NCI-H82 (cell line): ENCODE measurements at regions not wholly inside any gene's neighbourhood (a gene's known extent, or its start where the extent isn't known, plus 50 kb on each side); places are given as distances from the start of the nearest gene placed in this dataset.

Experiments
- DNase-seq: peaks from one replicate; lab custom pipeline; 2025; lab: John Stamatoyannopoulos, UW

DNA sequence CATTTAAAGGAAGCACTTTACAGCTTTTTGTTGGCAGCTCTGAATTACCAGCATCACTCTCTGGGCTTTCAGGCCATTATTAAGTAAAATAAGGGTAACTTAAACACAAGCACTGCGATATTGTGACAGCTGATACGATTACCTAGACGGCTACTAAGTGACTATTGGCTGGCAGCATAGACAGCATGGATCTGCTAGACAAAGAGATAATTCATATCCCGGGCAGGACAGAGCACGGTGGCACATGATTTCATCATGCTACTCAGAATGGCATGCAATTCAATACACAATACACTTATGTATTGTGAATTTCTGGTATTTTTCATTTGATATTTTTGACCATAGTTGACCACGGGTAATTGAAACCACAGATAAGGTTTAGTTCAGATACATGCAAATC lies 522.0 kb upstream of the LRRN3 start:
- no peak for DNase-seq

DNA sequence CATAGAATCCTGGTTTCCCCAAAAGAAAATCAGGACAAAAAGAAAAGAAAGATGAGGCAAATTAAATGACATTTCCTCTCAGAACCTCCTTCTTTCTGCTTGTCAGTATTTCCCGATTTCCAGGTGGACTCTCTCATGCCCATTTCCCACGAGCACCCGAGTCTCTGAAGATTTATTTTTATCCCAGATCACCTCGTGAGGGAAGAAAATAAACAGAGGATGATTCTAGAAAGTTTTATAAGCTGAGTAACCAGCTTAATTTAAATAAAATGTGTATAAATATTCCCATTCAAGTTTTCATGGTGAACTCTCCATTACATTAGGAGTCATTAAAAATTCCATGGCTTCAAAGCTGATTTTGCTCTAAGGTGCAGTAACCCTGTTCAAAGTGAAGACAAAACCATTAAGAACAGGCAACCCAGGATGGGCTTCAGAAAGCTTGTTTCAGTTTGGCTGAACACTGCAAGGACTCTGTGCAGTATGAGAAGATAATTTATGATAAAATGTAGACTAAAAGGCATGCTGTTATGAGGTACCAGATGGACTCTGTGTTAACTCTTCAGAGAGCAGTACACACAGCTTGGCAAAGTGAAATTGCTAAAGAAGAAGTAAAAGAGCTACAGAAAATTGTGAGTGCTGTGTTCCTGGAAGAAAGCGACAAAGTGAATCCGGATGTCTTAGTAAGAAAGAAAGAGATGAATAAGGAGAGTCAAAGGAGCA lies 521.3 kb upstream of the LRRN3 start:
- no peak for DNase-seq

DNA sequence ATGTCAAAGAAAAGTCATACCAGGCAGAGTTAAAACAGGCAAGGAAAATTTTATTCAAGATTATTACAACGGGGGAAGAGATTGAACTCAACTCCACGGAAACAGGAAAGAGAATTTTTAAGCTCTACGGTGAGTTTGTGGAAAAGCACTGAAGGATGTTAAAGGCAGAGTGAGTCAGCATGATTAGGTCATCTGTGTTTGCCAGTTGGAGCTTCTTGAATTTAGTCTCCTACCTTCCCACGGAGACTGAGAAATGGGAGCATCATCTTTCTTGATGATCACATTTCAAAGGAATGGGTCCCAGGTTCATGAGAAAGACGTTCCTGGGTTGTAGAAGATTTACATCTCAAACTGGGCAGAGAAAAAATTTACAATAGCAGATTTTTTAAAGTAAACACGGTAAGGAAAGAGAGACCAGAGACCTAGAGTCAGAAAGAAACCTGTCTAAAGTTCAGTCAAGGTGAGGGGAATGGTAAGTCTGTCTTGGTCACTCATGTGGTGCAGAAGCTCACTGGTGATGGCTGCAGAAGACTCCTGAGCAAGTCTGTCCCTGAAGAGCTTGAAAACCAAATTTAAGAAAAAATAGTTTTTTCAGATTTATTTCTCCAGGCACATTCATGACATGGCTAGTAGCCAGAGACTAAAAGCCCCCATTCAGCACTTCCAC lies 516.9 kb upstream of the LRRN3 start:
- DNase-seq = no peak

DNA sequence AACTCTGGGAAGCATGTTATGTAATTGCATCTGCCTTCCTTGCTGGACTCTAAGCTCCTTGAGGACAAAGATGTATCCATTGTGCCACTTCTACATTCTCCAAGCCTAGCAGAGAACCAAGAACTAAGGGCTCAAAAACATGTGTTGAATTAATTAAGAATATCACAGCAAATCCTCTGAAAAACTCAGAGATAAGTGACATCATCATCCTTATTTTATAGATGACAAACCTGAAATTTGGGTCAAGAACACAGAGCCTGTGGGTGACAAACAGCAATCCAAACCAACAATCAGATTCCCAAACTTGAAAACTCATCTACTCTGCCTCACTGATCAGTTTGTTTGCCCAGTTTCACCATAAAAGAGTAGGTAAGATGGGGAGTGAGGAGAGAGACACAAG lies 503.6 kb upstream of the LRRN3 start:
- DNase-seq = no peak

DNA sequence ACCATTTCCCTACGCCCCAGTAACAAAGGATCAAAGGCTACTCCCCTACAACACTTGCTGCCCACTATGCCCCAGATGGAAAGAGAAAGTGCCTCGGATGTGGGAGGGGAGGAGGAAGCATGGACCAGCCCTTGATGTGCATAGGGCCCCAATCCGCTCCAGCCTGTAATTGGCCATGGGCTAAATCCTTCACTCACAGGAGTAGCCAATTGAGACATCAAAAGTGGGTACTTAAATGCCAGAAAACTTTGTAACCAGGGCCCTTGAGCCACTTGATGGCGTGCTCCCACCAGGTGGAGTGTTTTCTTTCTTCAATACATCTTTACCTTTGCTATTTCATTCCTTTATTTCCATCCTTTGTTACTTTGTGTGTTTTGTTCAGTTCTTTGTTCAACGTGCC lies 500.5 kb upstream of the LRRN3 start:
- peak; percentile 64 for DNase-seq

DNA sequence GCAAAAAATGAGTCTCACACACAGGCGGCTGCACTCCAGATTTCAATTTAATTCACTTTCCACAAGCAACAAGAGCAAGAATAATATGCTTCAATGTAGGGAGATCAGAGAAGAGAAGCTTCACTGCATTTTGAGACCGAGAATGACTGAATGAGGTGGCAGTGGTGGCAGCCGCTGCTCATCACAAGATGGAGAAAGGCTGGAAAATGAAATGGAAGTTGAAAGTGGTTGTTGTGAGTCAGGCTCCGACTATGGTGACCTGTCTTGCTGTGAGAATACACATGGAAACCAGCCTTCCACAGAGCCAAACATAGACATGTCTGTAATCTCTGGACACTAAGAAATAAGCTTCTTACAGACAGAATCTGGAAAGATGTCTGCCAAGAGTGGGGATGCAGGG lies 499.6 kb upstream of the LRRN3 start:
- DNase-seq = peak; percentile 54

DNA sequence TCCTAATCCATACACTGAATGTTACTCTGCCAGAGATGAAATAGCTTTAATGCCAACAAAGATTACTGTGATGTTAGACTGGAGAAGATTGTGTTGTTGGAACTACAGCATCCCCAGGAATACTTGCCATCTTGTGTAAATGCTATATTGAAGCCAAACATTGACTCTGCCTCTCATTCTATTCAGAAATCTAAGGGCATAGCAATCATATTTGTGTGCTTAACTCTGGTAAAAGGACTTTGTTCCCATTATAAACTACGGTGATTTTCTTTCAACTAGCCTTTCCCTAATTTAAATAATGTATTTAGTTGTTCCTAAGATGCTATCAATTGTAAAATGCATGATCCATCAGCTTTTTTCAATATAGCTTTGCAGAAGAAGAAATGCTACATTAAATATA lies 498.4 kb upstream of the LRRN3 start:
- no peak for DNase-seq

DNA sequence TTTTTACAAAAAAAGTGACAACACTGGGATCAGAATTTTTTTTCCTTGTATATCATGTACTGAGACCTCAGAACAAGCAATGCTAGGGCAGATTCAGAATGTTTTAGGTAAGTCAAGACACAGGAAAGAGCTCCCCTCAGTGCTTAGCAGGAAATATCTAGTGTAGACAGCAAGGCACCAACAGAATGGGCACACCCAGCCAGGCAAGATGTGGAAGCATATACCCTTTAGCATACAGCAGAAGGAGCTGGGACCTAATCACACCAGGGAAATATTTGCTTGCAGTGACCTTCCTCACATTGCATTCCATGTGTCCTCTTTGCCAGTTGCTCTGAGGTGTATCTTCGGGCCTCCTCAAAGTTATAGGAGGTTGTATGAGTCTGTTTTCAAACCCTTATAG lies 497.6 kb upstream of the LRRN3 start:
- no peak for DNase-seq

DNA sequence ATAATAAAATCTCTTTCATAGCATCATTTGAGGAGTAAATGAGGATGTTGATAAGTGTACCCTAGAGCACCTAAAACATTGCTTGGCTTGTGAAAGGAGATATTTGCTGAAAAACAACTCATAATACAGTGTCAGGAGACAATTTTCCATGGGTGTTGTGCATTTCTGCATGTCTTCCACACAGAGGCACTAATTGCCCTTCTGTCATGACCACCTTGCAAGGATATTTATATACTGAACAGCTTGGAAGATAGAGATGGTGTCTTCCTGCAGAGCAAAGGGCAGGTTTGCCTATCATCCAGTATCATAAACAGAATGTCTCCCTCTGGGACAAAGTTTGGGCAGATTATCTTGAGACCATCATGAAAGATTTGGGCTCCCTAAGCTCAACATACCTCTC lies 495.2 kb upstream of the LRRN3 start:
- DNase-seq = peak; percentile 63

DNA sequence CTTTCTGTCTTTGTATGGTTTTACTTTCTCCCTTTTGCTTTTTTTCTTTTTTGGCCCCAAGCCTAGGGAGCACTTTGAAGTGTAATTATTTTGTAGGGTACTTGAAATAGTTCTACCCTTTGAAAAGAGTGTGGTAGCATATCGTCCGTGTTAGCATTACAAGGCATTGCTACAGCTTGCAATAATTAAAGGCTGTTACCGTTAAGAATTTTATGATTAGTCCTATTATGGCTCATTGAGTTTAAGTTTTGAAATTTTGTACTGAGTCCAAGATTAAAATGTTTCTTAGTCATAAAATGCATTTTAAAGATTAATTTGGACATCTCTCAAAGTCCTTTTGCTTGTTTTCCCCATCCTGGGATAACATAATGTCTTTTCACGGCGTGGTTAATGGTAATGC lies 490.0 kb upstream of the LRRN3 start:
- no peak for DNase-seq

DNA sequence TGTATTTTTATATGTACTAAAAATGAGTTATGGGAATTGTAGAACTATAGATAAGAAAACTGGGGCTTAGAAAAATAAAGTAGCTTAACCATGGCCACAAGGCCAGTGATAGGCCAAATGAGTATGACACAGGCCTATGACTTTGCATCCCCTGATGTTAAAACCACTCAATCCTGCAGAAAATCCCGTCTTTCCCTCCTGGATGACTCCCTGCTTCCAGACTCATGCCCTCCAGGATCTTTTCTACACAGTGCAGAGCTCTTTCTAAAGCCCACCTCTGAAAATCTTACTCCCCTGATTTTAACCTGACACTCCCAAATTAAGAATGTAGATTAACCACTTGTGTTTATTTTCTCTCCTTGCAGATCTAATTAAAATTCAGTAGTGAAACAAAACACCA lies 489.2 kb upstream of the LRRN3 start:
- DNase-seq = no peak

DNA sequence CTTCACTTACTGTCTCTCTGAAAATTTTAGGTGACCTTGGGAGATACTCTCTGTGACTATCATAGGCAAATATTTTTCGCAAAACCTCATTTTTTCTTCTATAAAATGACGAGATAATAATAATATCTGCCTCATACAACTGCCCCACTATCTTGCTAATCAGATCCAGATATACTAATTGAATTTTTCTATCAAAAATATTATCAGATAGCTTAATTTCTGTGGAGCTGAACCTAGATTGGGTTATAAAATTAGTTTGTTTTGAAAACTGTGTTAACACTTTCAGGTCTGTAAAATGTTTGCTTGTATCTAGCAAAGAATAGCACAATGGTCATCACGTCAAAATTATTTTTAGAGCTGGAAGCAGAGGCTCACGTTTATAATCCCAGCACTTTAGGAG lies 486.7 kb upstream of the LRRN3 start:
- DNase-seq = no peak

DNA sequence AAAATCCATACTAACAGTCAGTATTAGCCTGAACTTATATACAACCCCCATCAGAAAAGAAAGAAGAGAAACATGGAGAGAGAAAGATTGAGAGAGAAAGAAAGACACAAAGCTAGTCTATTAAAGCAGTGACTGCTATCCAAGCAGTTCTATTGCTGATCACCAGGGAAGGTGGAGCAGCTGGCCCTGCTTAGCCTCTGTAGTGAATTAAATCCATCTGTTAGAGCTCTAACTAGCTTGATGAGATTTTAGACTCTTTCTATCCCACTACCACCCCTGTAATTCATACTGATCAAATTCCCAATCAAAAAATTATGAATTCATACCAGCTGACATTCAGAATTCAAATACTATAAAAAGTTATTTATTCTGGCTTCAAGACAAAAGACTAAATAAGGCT lies 486.0 kb upstream of the LRRN3 start:
- peak; percentile 94 for DNase-seq

DNA sequence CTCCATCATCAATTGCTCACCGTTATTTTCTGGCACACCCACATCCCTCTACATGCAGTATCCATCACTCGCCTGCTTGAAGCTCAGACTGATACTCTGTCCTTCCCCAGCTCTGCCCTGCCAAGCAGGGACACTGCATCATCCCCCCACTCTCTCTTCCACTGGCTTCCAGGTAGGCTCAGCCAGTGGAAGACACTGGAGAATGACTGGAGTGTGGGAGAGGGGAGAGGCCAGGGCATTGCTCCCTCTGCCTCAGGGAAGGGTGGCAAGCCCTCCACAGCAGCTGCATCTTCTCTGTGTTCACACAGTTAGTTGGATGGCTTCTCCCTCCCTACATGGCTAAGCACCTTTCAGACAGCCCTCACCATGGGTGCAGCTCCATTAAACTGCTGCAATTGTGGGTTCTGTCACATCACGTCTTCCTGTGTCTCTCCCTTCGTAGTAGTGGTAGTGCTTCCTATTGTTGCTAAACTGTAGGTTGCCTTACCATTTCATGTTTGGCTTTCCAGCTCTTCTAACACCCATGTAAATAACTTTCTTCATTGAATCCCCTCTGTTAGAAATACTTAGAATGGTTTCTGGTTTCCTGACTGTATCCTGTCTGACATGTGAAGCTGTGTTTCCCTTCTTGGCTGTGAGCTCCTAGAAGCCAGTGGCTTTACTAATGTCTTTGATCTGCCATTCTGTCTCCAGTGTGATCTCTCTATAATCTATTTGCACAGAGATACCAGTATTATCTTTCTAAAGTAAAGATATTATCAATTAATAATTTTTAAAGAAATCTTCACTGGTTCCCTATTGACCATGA lies 483.7 kb upstream of the LRRN3 start:
- DNase-seq = no peak

DNA sequence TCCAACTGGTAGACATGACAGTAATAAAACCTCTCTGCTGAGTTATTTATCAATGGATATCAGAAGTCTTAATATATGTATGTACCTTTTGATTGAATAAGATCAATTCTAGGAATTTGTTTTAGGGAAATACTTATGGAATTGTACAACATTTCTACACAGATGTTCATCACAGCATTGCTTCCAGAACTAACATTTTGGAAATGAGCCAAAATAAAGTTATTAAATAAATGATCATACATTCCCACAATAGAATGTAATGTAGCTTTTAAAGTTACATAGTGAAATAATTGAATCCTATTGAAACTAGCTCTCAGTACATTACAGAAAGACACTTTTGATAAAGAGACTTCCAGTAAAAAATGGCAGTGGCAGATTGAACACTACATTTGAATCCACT lies 481.6 kb upstream of the LRRN3 start:
- DNase-seq = no peak

DNA sequence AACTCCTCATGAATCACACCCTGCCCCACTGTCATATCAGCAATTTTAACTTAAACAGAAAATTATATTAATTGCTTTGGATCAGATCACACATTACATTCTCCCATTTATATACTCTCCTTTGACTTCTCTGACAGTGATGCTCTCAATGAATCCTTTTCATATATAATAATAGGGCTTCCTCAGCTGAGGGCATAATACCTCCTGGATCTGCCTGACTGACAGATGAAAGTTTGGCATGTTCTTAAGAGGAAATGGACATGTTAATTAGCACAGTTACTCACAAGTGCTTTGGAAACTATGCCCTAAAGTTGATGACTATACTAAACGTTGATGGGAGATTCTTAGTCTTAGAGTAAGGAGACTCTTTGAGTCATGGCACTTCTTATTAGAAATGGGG lies 478.2 kb upstream of the LRRN3 start:
- DNase-seq = no peak
